ENCODE measurements at regions not wholly inside any gene's neighbourhood (a gene's known extent, or its start where the extent isn't known, plus 50 kb on each side); places are given as distances from the start of the nearest gene placed in this dataset.

DNA sequence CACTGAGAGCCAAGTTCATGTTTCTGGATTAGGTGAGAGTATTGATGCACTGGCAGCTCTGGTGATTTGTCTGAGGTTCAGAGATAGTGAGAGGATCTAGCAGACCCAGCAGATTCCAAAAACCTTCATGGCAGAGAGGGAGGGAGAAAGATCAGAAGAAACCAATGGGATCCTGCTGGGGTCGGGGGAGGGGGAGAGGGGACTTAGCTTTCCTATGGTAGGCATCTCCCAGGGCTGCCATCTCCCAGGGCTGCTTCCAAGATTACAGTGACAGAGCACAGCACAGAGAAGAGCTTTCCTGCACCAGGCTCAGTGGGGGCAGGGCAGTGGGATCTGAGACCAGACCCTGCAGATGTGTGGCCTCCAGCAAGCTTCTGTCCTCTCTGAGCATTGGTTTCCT is 76.8 kb upstream of the GDF10 start:
- no peak for DNase-seq (ENCODE audit: extremely low read depth, low read depth)

DNA sequence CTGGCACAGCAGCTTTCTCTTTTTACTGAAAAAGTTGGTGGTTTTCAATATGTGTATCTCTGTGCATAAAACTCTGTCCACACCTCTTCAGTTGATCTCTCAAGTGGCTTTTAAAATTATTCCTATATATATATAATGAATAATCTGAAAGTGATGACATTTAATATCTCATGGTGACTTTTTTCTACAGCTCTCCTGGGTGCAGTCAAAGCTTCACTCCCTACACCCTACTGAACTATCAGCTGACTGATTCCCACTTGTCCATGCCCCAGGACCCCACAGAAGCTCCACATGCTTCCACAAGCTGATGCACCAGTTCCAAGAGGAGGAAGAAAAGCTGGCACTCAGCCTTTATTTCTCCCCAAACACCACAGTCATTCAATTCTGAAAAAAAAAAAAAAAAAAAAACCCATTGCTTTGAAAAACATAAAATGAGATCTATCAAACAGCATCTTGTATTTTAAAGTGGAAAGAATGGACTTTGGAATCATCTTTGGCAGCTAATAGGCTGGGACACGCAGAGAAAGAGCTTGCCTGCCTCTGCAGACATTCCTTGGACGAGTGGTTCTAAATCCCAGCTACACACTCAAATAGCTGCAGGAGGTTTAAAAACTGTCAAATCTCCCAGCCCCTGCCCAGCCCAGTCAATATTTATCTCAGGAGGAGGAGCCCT is 75.3 kb upstream of the GDF10 start:
- DNase-seq (ENCODE audit: extremely low read depth, low read depth) = no peak
- TF ChIP-seq, protein P1, sequence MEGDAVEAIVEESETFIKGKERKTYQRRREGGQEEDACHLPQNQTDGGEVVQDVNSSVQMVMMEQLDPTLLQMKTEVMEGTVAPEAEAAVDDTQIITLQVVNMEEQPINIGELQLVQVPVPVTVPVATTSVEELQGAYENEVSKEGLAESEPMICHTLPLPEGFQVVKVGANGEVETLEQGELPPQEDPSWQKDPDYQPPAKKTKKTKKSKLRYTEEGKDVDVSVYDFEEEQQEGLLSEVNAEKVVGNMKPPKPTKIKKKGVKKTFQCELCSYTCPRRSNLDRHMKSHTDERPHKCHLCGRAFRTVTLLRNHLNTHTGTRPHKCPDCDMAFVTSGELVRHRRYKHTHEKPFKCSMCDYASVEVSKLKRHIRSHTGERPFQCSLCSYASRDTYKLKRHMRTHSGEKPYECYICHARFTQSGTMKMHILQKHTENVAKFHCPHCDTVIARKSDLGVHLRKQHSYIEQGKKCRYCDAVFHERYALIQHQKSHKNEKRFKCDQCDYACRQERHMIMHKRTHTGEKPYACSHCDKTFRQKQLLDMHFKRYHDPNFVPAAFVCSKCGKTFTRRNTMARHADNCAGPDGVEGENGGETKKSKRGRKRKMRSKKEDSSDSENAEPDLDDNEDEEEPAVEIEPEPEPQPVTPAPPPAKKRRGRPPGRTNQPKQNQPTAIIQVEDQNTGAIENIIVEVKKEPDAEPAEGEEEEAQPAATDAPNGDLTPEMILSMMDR (IDR thresholded peaks at IDR 0.05; ENCODE audit: low read depth, low read length) = no peak

More for the DNA sequence above, 76.8 kb upstream of the GDF10 start:
- TF ChIP-seq, protein P1 (IDR thresholded peaks at IDR 0.05; ENCODE audit: low read depth, low read length) = no peak

DNA sequence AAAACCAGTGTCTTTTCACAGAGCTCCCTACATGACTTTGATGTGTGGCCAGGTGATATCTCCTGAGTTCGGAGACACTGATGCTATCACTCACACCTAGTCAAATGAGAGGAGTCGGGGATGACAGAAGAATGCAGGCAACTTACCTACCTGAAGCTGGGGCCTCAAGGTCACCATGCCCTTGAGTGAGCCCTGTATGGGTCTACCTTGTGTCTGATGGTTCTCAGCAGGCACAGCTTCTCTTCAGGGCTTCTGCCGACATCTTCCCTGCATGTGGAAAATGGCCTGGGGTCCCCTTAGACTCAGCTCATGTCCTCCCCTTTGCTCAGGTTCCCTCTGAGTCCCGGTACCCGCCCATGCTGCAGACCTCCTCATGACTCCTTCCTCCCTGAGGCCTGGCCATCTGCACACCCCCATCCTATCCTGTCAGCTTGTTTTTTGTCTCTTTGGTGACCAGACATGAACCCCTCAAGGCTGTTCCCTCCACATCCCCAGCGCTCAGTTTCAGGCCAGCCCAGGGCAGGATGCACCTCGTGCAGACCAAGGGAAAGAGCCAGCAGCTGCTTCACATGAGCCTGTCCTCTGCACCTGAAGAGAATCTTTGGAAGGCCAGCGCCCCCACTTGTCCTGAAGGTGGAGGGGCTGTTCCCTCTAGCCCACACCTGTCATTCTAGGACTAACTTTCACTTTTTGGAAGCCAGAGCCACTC is 74.6 kb upstream of the GDF10 start:
- TF ChIP-seq, protein P1 (IDR thresholded peaks at IDR 0.05; ENCODE audit: low read depth, low read length) = no peak; the same call in 1 of the 2 replicates

DNA sequence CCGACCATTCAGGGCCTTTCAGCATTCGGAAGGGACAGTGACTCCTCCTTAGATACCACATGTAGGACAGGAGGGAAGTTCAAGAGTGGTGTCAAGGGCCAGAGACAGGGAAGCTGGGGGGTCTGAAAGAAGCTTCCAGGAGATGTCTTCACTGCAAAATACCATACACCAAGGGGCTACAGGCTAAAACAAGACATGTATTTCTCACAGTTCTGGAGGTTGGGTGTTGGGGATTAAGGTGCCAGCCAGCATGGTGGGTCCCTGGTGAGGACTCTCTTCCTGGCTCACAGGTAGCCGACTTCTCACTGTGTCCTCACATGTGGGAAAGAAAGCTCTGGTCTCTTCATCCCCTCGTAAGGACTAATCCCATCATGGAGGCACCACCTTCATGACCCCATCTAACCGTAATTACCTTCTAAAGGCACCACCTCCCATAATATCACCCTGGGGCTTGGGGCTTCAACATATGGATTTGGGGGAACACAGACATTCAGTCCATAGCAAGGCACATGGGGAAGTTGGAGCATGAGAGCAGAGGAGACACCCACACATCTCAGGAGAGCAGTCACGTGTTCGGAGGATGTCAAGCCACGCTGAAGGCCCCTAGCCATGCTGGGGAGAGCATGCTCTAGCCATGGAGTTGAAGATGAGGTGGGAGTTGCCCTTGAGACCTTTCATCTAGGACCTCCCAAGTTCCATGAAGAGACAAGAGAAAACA is 73.9 kb upstream of the GDF10 start:
- TF ChIP-seq, protein P1 (IDR thresholded peaks at IDR 0.05; ENCODE audit: low read depth, low read length) = no peak
- DNase-seq (ENCODE audit: extremely low read depth, low read depth) = no peak

More for the DNA sequence above, 74.6 kb upstream of the GDF10 start:
- no peak for DNase-seq (ENCODE audit: extremely low read depth, low read depth)

DNA sequence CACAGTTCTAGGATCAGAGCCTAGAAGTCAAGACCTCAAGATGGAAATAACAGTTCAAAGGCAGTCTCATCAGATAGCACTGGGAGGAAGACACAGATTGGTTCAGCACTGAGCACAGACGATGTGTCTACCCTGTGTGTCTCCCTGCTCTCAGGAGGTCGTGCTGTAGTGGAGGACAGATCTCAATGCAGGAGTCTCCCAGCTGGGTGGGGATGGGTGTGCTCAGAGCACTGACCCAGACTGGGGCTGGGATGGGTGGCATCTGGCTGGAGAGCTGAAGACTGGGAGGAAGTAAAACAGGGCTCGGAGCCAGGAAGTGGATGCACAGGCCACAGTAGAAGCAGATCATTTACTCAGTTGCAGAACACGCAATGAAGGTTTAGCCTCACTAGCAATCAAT is 69.5 kb upstream of the GDF10 start:
- no peak for DNase-seq (ENCODE audit: extremely low read depth, low read depth)
- TF ChIP-seq, protein P1 (IDR thresholded peaks at IDR 0.05; ENCODE audit: low read depth, low read length) = no peak

DNA sequence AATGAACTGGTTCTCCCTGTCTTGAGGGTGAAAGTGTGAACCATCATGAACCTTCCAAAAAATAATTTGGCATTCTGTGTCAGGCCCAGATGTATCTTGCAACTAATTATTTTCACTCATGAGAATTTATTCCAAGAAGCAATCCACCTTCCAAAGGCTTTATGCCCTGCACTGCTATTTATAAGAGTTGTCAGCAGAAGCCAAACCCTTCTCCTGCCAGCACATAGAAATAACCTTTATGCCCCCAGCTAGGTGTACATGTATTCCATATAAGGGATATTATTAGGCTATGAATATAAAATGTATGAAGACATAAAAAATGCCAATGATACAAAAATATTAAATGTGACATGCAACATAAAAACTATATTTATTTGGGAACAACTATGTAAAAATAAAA is 69.0 kb upstream of the GDF10 start:
- DNase-seq (ENCODE audit: extremely low read depth, low read depth) = no peak
- TF ChIP-seq, protein P1 (IDR thresholded peaks at IDR 0.05; ENCODE audit: low read depth, low read length) = no peak

DNA sequence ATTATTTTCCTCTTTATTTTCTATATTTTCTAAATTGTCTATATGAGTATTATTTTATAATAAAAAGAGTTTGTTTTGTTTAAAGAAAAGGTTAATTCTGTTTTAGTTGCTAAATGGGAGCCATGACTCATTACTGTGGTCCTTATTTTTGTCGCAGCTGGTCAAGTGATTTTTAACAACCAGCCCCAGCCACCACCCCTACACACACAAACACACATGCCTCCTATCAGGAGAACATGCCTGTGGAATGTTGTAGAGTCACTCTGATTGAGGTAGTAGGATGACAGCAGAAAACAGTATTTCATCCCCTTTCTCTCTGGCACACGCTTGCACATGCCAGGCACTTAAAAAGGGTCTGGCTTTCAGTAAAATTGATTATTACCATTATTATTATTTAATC is 68.6 kb upstream of the GDF10 start:
- TF ChIP-seq, protein P1 (IDR thresholded peaks at IDR 0.05; ENCODE audit: low read depth, low read length) = no peak
- no peak for DNase-seq (ENCODE audit: extremely low read depth, low read depth)

Data from AG09319 (cell line).